Lower lobe of right lung (tissue), 2 donors: ENCODE measurements at regions not wholly inside any gene's neighbourhood (a gene's known extent, or its start where the extent isn't known, plus 50 kb on each side); places are given as distances from the start of the nearest gene placed in this dataset.

Experiments
- ATAC-seq, 2 donors: fragments of 200-7000 bp; cut with Tn5 transposase; one replicate each; pipeline ENCODE4 v1.9.1; 2020 to 2022; ENCODE audit warnings: mild to moderate bottlenecking in 2 of 2, moderate library complexity in 2 of 2
- DNase-seq: peaks from one replicate; pipeline ENCODE4 v3.0.0-alpha.2; 2020
- H3K27ac ChIP-seq: fragments of 200-600 bp; one replicate; pipeline ENCODE4 v1.8.0; 2022
- H3K27me3 ChIP-seq: fragments of 200-600 bp; one replicate; pipeline ENCODE4 v1.8.0; 2022; ENCODE audit warnings: low read depth
- H3K36me3 ChIP-seq: fragments of 200-600 bp; one replicate; pipeline ENCODE4 v1.8.0; 2022; ENCODE audit warnings: mild to moderate bottlenecking
- H3K4me1 ChIP-seq: fragments of 200-600 bp; one replicate; pipeline ENCODE4 v1.8.0; 2022
- H3K4me3 ChIP-seq: fragments of 200-600 bp; one replicate; pipeline ENCODE4 v1.8.0; 2022; ENCODE audit warnings: mild to moderate bottlenecking
- H3K9me3 ChIP-seq: fragments of 200-600 bp; one replicate; pipeline ENCODE4 v1.8.0; 2022
- intact Hi-C: fragments of 100-400 bp; cut with DNase I; formaldehyde crosslinking; loops from one replicate; pipeline ENCODE4 v1.11.0; 2022
- TF ChIP-seq, protein P1 (sequence below): fragments of 200-600 bp; IDR thresholded peaks from one replicate; pipeline ENCODE4 v1.8.0; 2022; ENCODE audit warnings: antibody characterized with exemption, mild to moderate bottlenecking
- donor health status: DM: no; HTN: yes; CAD: no; lungs with severe emphysema.

DNA sequence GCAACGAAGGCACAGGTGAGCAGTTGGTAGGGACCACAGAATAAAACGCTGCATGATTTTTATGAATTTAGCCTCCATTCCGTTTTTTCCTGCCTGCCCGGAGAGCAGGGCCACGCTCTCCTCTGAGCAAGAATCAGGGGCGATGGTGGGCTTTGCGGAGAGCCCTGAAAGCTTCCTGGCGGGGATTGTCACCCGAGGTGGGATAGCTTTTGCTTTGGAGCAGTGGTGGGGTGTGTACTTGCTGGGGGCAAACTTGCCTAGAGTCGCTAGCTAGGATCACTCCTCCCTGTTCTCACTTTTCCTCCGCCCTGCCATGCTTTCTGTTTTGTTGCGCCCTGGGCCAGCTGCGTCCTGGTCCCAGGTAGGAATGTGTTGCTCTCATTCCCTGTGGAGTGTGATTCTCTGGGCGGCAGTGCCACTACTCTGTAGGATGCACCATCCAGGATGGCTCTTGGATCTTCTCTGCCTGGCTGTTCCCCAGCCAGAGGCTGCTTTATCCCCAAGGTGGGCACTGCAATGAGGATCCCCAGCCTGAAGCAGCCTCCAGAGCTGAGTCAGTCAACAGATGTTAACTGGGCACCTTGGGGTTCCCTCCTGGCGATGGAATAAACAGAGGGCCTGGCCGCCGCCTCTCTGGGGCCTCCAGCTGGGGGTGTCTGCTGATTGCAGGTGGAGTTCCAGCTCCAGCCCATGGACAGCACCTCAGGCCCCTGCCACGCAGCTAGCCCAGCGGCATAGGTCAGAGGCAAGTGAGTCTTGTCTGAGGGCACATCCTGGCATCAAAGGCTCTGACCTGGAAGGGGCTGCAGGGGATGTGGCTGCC lies 360.9 kb upstream of the TNRC6C start:
- H3K27ac ChIP-seq = no peak overlapping the region
- H3K4me1 ChIP-seq = no peaks in the 10 kb centered on the region
- intact Hi-C loops = no loop called here
- TF ChIP-seq, protein P1, sequence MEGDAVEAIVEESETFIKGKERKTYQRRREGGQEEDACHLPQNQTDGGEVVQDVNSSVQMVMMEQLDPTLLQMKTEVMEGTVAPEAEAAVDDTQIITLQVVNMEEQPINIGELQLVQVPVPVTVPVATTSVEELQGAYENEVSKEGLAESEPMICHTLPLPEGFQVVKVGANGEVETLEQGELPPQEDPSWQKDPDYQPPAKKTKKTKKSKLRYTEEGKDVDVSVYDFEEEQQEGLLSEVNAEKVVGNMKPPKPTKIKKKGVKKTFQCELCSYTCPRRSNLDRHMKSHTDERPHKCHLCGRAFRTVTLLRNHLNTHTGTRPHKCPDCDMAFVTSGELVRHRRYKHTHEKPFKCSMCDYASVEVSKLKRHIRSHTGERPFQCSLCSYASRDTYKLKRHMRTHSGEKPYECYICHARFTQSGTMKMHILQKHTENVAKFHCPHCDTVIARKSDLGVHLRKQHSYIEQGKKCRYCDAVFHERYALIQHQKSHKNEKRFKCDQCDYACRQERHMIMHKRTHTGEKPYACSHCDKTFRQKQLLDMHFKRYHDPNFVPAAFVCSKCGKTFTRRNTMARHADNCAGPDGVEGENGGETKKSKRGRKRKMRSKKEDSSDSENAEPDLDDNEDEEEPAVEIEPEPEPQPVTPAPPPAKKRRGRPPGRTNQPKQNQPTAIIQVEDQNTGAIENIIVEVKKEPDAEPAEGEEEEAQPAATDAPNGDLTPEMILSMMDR = no peak
- DNase-seq (no peak), ATAC-seq (no peak)
- H3K27me3 ChIP-seq = no peaks in the 10 kb centered on the region
- H3K36me3 ChIP-seq = no peaks in the 10 kb centered on the region
- H3K9me3 ChIP-seq = no peaks in the 10 kb centered on the region
- H3K4me3 ChIP-seq = no peak overlapping the region

DNA sequence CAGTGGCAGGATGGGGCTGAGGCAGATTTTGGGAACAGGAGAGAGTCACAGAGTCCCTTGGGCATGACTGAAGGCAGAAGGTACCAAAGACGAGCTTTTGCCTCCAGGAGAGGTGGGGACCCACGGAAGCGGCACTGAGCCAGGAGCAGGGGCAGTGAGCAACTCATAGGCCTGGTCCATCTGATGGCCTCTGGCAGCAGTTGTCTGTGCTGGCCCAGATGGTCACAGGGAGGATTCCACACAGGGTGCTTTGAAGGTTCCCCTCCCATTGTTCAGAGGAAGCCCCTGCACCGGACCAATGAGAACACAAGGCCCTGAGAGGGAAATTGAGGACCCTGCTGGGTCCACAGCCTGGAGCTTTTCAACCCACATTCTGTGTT lies 360.3 kb upstream of the TNRC6C start:
- no peak overlapping the region for H3K4me3 ChIP-seq
- peaks cover 6% of the 10 kb centered on the region for H3K4me1 ChIP-seq
- no peaks in the 10 kb centered on the region for H3K9me3 ChIP-seq
- intact Hi-C loops = no loop called here
- H3K36me3 ChIP-seq = no peaks in the 10 kb centered on the region
- no peak for ATAC-seq
- TF ChIP-seq, protein P1 = no peak
- H3K27me3 ChIP-seq = no peaks in the 10 kb centered on the region
- no peak overlapping the region for H3K27ac ChIP-seq
- DNase-seq = no peak

DNA sequence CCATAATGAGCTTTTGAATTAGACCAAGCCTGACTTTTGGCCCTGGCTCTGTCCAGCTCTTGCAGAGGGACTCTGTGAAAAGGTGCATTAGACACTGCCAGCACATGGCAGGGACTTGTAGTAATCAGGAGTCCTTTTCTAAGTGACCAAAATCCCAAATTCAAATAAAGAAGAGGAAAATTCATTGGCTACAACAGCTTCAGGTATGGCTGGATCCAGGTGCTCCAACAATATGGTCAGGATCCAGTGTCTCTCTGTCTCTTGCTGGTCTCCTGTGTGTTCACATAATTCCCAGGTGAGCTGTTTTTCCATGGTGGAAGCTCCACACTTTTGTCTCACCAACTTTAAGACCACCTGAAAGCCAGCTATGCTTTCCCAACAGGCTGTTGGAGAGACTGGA lies 358.8 kb upstream of the TNRC6C start:
- ATAC-seq (no peak), DNase-seq (no peak)
- TF ChIP-seq, protein P1 = no peak
- H3K9me3 ChIP-seq = no peaks in the 10 kb centered on the region
- intact Hi-C loops = no loop called here
- H3K4me1 ChIP-seq = peaks cover 7% of the 10 kb centered on the region
- no peak overlapping the region for H3K27ac ChIP-seq
- no peak overlapping the region for H3K4me3 ChIP-seq
- H3K27me3 ChIP-seq = no peaks in the 10 kb centered on the region
- H3K36me3 ChIP-seq = no peaks in the 10 kb centered on the region

DNA sequence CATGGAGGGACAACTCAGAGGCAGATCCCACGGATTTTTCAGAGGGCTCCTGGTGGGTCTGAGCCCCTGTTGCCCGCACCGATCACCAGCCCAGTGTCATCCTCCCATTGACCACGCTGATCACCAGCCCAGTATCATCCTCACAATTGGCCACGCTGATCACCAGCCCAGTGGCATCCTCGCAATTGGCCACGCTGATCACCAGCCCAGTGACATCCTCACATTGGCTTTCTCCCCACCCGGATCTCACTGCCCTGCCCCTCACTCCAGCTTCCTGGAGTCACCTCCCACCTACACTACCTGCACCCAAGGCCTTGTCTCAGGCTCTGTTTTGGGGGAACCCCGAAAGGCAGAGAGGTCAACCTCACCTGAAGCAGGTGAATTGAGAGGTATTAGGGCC lies 358.2 kb upstream of the TNRC6C start:
- H3K4me1 ChIP-seq = peaks cover 7% of the 10 kb centered on the region
- DNase-seq = no peak

DNA sequence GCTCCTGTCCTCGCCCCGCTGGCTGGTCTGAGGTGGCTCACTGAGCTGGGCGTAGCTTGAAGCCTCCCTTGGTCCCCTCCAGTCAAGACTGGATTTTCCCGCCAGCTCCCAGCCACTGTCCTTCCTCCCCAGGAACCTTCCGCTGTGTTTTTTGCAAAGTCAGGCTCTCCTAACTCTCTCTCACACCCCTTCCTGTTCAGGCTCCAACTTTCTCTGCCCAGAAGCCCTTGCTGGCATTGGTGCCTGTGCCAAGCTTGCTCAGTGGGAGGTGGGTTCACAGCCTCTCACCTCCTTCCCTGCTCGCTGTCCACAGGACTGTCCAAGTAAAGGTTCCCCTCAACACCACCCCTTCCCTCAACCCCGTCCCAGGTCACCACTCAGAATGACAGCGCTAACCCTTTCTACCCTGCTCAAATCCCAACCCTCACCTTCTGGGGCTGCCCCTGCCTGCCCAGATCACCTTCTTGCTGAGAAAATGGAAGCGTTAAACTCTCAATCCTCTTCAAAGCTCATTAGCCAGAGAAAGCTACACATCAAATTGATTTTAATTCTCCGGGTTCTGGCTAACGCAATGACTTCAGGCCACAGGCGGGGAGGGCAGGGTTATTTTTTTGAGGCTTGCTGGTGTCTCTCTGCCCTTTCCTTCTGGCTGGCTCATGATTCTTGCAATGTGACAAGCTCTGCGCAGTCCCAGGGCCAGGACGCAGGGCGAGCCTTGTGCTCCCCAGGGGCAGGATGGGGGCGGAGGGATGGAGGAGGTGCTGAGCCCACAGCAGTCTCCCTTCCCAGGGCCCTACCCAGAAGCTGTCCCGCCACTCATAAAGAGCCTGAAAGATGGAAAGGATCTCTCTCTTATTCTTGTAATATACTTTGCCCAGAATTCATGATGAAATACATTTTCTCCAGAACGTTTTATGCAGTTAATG lies 357.2 kb upstream of the TNRC6C start:
- intact Hi-C loops = no loop called here
- no peaks in the 10 kb centered on the region for H3K9me3 ChIP-seq
- H3K4me1 ChIP-seq = peaks cover 7% of the 10 kb centered on the region
- H3K27ac ChIP-seq = peak overlapping the region; percentile 67
- H3K36me3 ChIP-seq = no peaks in the 10 kb centered on the region
- H3K27me3 ChIP-seq = no peaks in the 10 kb centered on the region
- H3K4me3 ChIP-seq = no peak overlapping the region
- DNase-seq (no peak), ATAC-seq (no peak)
- TF ChIP-seq, protein P1 = no peak

More for the DNA sequence above, 358.2 kb upstream of the TNRC6C start:
- Histone ChIP-seq H3K27ac (no peak overlapping the region), H3K9me3 (no peaks in the 10 kb centered on the region), H3K4me3 (no peak overlapping the region), H3K27me3 (no peaks in the 10 kb centered on the region), H3K36me3 (no peaks in the 10 kb centered on the region)
- ATAC-seq = no peak
- intact Hi-C loops = no loop called here
- TF ChIP-seq, protein P1 = no peak
